Subcutaneous abdominal adipose tissue (tissue), 5 donors: ENCODE measurements at regions not wholly inside any gene's neighbourhood (a gene's known extent, or its start where the extent isn't known, plus 50 kb on each side); places are given as distances from the start of the nearest gene placed in this dataset.

Experiments
- H3K27ac ChIP-seq: one replicate; pipeline ENCODE4 v1.7.0; 2013; ENCODE audit warnings: low read depth, mild to moderate bottlenecking, inconsistent platforms, low read length, moderate library complexity
- H3K27me3 ChIP-seq, 5 donors: one replicate each; pipeline ENCODE4 v1.7.0; 2013; ENCODE audit warnings: low read length in 5 of 5, inconsistent platforms in 1 of 5; ENCODE audit not compliant: control insufficient read depth in 5 of 5, insufficient read depth in 4 of 5
- H3K36me3 ChIP-seq, 5 donors: one replicate each; pipeline ENCODE4 v1.7.0; 2013; ENCODE audit warnings: low read length in 5 of 5; ENCODE audit not compliant: control insufficient read depth in 5 of 5, insufficient read depth in 5 of 5
- H3K4me1 ChIP-seq, 5 donors: one replicate each; pipeline ENCODE4 v1.7.0; 2013; ENCODE audit warnings: low read length in 5 of 5, mild to moderate bottlenecking in 3 of 5, moderate library complexity in 1 of 5; ENCODE audit not compliant: control insufficient read depth in 5 of 5, insufficient read depth in 5 of 5
- H3K4me3 ChIP-seq, 5 donors: one replicate each; pipeline ENCODE4 v1.7.0; 2013; ENCODE audit warnings: low read length in 5 of 5, low read depth in 1 of 5
- H3K9ac ChIP-seq, 5 donors: one replicate each; pipeline ENCODE4 v1.7.0; 2013; ENCODE audit warnings: low read length in 5 of 5, mild to moderate bottlenecking in 4 of 5, moderate library complexity in 3 of 5
- H3K9me3 ChIP-seq, 5 donors: one replicate each; pipeline ENCODE4 v1.7.0; 2013; ENCODE audit warnings: low read length in 5 of 5; ENCODE audit not compliant: control insufficient read depth in 5 of 5
- donor health status: healthy.
- donor health status: healthy.
- donor health status: healthy.
- donor health status: healthy.
- donor health status: healthy.

DNA sequence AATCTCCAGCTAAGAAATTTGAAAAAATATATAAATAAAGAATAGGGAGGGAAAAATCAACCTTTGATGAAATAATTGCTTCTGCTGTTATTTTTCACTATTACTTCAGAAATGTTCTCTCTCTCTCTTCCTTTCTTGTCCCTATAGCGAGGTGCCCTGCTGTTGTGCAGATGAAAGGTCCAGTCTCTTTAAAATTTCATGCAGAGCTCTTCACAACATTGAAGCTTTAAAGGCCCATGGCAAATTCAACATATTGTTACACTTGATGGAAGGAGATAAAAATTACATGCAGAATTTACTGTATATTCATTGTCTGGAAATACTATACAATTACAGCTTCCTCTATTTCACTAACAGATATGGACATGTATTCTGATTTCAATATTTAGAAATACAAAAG is 86.4 kb upstream of the PSMD7 start:
- H3K27ac ChIP-seq = no peak overlapping the region
- H3K36me3 ChIP-seq = no peaks in the 10 kb centered on the region
- no peak overlapping the region for H3K9ac ChIP-seq
- H3K9me3 ChIP-seq = no peaks in the 10 kb centered on the region
- no peaks in the 10 kb centered on the region for H3K4me1 ChIP-seq
- no peaks in the 10 kb centered on the region for H3K27me3 ChIP-seq
- H3K4me3 ChIP-seq = no peak overlapping the region

DNA sequence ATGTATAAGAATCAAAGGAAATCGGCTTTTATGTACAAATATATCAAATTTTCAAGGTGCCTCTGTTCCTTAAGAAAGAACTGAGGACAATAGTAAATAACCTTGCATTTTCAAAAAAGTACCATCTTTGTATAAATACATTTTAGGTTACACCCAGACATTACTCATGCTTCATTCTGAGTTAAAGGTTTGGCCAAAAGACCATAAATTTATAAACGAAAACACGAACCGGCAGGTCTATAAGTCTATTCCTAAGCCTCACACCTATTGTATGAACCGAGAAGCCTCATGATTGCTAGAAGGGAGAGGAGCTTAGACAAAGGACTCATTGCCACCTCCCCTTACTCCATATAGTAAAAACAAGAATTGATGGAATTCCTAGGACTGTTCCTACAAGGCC is 94.6 kb upstream of the PSMD7 start:
- H3K4me3 ChIP-seq = no peak overlapping the region
- no peaks in the 10 kb centered on the region for H3K9me3 ChIP-seq
- H3K4me1 ChIP-seq = no peaks in the 10 kb centered on the region
- H3K36me3 ChIP-seq = no peaks in the 10 kb centered on the region
- no peaks in the 10 kb centered on the region for H3K27me3 ChIP-seq
- no peak overlapping the region for H3K9ac ChIP-seq
- H3K27ac ChIP-seq = no peak overlapping the region

DNA sequence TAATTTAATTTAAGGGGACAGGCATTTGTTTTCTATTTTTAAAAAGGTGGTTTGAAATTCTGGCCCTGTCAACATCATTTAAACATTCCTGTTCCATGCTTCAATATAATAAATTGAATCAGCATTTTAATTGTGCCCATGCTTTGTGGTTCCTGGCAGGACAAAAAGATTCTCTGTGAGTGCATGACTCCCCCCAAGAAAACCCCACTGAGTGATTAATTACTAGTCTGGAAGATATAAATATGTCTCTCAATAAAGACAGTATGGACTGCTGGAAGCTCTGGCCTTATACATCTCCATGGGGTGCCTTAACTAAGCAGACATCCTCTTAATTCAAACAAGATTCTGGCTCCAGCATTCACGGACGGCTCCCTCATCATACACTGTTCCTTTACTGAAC is 95.0 kb upstream of the PSMD7 start:
- no peak overlapping the region for H3K27ac ChIP-seq
- H3K27me3 ChIP-seq = no peaks in the 10 kb centered on the region

DNA sequence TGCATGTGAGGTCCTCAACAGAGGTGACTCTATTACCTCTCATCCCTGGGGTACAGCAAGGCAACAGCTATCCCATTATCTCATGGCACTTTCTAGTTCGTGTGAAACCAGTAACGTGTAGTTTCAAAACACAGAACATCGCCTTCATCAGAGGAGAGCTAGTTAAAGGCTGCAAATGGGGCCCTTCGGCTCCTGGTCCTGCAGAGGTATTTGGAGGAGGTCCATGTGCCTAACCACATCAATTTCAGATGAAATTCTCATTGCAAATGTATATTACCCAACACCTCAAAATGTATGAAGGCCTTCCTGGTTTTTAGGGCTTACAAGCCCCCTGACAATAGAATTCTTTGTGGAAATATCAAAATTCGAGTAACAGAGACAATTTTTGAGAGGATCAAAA is 95.7 kb upstream of the PSMD7 start:
- Histone ChIP-seq H3K27me3 (no peaks in the 10 kb centered on the region), H3K9ac (no peak overlapping the region), H3K9me3 (no peaks in the 10 kb centered on the region), H3K36me3 (no peaks in the 10 kb centered on the region), H3K4me1 (no peaks in the 10 kb centered on the region), H3K4me3 (no peak overlapping the region), H3K27ac (no peak overlapping the region)

More for the DNA sequence above, 95.0 kb upstream of the PSMD7 start:
- Histone ChIP-seq H3K4me1 (no peaks in the 10 kb centered on the region), H3K4me3 (no peak overlapping the region), H3K9me3 (no peaks in the 10 kb centered on the region), H3K9ac (no peak overlapping the region), H3K36me3 (no peaks in the 10 kb centered on the region)

DNA sequence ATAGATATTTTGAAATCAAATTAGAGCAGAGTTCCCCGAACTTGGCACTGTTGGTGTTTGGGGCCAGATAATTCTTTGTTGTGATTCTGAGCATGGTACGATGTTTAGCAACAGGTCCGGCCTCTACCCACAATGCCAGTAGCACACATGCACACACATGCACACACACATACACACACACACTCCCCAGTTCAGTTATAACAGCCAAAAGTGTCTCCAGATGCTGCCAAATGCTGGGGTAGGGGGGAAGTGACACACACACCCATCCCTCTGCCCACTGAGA is 96.8 kb upstream of the PSMD7 start:
- H3K9me3 ChIP-seq = no peaks in the 10 kb centered on the region
- no peak overlapping the region for H3K4me3 ChIP-seq
- no peaks in the 10 kb centered on the region for H3K36me3 ChIP-seq
- H3K9ac ChIP-seq = no peak overlapping the region
- no peaks in the 10 kb centered on the region for H3K4me1 ChIP-seq
- H3K27me3 ChIP-seq = no peaks in the 10 kb centered on the region
- no peak overlapping the region for H3K27ac ChIP-seq

GRCh38 chr16:74199066-74199841 is 97.4 kb upstream of the PSMD7 start:
- Histone ChIP-seq H3K27ac (no peak overlapping the region), H3K4me1 (no peaks in the 10 kb centered on the region), H3K36me3 (no peaks in the 10 kb centered on the region), H3K9ac (no peak overlapping the region), H3K9me3 (no peaks in the 10 kb centered on the region), H3K27me3 (no peaks in the 10 kb centered on the region), H3K4me3 (no peak overlapping the region)

- no peaks in the 10 kb centered on the region for H3K27me3 ChIP-seq
- no peak overlapping the region for H3K27ac ChIP-seq
- H3K9me3 ChIP-seq = no peaks in the 10 kb centered on the region
- no peak overlapping the region for H3K9ac ChIP-seq
- no peaks in the 10 kb centered on the region for H3K4me1 ChIP-seq
- H3K36me3 ChIP-seq = no peaks in the 10 kb centered on the region
- no peak overlapping the region for H3K4me3 ChIP-seq
Measured at GRCh38 chr16:74192281-74192797, 104.3 kb upstream of the PSMD7 start.

DNA sequence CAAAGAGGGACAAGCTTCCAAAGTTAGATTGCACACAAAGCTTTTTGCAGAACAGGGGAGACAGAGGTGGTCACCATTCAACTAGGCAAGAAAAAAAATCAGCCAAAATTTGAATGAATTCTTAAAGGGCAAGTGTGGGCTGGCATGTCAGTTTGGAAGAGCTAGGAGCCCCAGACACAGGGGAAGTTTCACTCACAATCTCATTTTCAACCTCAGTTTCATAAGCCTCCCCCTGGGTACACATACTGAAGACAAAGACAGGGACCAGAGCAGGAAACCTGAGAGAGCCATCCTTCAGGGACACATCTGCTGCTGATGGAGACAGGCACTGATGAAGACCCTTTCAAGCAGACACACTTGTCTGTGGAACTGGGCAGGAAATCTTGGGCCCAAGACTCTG is 106.3 kb upstream of the PSMD7 start:
- no peaks in the 10 kb centered on the region for H3K4me1 ChIP-seq

DNA sequence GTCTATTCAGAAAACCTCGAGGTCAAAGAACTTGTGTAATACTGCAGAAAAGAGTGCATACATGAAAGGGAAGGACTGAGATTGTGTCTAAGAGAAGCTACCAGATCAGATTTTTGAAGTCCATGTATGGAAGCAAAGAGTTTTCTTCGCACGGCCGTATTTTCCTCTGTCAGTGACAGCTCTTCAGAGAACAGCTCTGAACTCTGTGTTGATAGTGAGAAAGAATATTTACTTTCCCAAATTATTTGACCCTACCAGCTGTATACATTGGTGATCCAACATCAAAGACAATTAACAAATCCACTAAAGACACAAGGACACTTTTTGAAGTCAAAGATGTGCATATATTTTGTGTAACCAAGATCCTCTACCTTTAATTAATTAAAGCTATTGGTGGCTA is 107.8 kb upstream of the PSMD7 start:
- Histone ChIP-seq H3K9me3 (no peaks in the 10 kb centered on the region), H3K27ac (no peak overlapping the region), H3K4me3 (no peak overlapping the region), H3K36me3 (no peaks in the 10 kb centered on the region), H3K27me3 (no peaks in the 10 kb centered on the region), H3K4me1 (no peaks in the 10 kb centered on the region), H3K9ac (no peak overlapping the region)

More for the DNA sequence above, 106.3 kb upstream of the PSMD7 start:
- Histone ChIP-seq H3K27ac (no peak overlapping the region), H3K4me3 (no peak overlapping the region), H3K27me3 (no peaks in the 10 kb centered on the region), H3K9me3 (no peaks in the 10 kb centered on the region), H3K9ac (no peak overlapping the region), H3K36me3 (no peaks in the 10 kb centered on the region)

GRCh38 chr16:74186561-74186971 is 110.0 kb upstream of the PSMD7 start:
- Histone ChIP-seq H3K9me3 (peaks cover 0 to 11% (median 5%) of the 10 kb centered on the region in 5 donors), H3K27ac (no peak overlapping the region), H3K9ac (no peak overlapping the region), H3K4me3 (no peak overlapping the region), H3K27me3 (no peaks in the 10 kb centered on the region), H3K4me1 (no peaks in the 10 kb centered on the region), H3K36me3 (no peaks in the 10 kb centered on the region)
